HG03442 (cell line): ENCODE measurements at regions not wholly inside any gene's neighbourhood (a gene's known extent, or its start where the extent isn't known, plus 50 kb on each side); places are given as distances from the start of the nearest gene placed in this dataset.
"Not testable (repeated sequence)": the region's sequence is repeated elsewhere in the genome, so short reads cannot be mapped to it uniquely, and the experiment has no call there.

Experiments
- ATAC-seq: cut with Tn5 transposase; IDR thresholded peaks from one replicate; pipeline ENCODE4 v1.9.1; 2021; ENCODE audit warnings: mild to moderate bottlenecking, moderate library complexity; ENCODE audit not compliant: unreplicated experiment

GRCh38 chr16:29222008-29222407 is 184.5 kb downstream of the NPIPB11 start:
- not testable (repeated sequence) for ATAC-seq

GRCh38 chr16:29221281-29221955 is 185.1 kb downstream of the NPIPB11 start:
- ATAC-seq: not testable (repeated sequence)

GRCh38 chr16:29220647-29221191 is 185.8 kb downstream of the NPIPB11 start:
- not testable (repeated sequence) for ATAC-seq

- not testable (repeated sequence) for ATAC-seq
Measured at GRCh38 chr16:29219966-29220646, 186.4 kb downstream of the NPIPB11 start.

GRCh38 chr16:29219562-29219961 is 186.9 kb downstream of the NPIPB11 start:
- ATAC-seq: not testable (repeated sequence)

GRCh38 chr16:29218649-29219048 is 187.9 kb downstream of the NPIPB11 start:
- ATAC-seq: not testable (repeated sequence)

GRCh38 chr16:29218171-29218570 is 188.3 kb downstream of the NPIPB11 start:
- not testable (repeated sequence) for ATAC-seq

- ATAC-seq: not testable (repeated sequence)
Measured at GRCh38 chr16:29217752-29218126, 188.8 kb downstream of the NPIPB11 start.

- ATAC-seq: not testable (repeated sequence)
Measured at GRCh38 chr16:29217104-29217751, 189.3 kb downstream of the NPIPB11 start.

- not testable (repeated sequence) for ATAC-seq
Measured at GRCh38 chr16:29213770-29214169, 192.7 kb downstream of the NPIPB11 start.

- not testable (repeated sequence) for ATAC-seq
Measured at GRCh38 chr16:29213251-29213650, 193.3 kb downstream of the NPIPB11 start.

GRCh38 chr16:29212084-29213027 is 194.2 kb downstream of the NPIPB11 start:
- not testable (repeated sequence) for ATAC-seq

- not testable (repeated sequence) for ATAC-seq
Measured at GRCh38 chr16:29211456-29211855, 195.1 kb downstream of the NPIPB11 start.

GRCh38 chr16:29210299-29211150 is 196.0 kb downstream of the NPIPB11 start:
- ATAC-seq: not testable (repeated sequence)

GRCh38 chr16:29206120-29206519 is 200.4 kb downstream of the NPIPB11 start:
- ATAC-seq: not testable (repeated sequence)

- not testable (repeated sequence) for ATAC-seq
Measured at GRCh38 chr16:29205151-29205550, 201.4 kb downstream of the NPIPB11 start.

GRCh38 chr16:29204806-29205135 is 201.7 kb downstream of the NPIPB11 start:
- no peak for ATAC-seq

GRCh38 chr16:29203933-29204805 is 202.3 kb downstream of the NPIPB11 start:
- not testable (repeated sequence) for ATAC-seq
